ENCODE measurements at regions not wholly inside any gene's neighbourhood (a gene's known extent, or its start where the extent isn't known, plus 50 kb on each side); places are given as distances from the start of the nearest gene placed in this dataset.
A peak's percentile ranks its signal among the peaks of the same experiment; 100 is the strongest.
"Not testable (repeated sequence)": the region's sequence is repeated elsewhere in the genome, so short reads cannot be mapped to it uniquely, and the experiment has no call there.

DNA sequence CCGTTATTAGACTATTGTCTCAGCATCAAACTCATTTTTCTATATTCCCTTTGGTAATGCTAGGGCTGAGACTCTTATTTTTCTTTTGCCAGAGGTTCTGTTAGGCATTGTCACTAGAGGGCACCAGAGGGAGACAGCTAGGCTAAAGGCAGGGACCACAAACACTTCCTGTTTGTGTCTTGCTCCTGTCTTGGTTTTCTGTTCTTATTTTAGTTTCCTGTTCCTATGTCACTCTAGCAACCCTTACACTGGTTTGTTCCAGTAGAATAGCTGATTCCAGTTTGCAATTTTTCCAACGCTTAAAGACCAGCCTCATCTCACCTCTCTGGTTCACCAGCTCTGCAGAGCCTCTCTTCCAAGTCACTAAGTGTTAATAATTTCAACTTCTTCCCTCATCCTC lies 772.0 kb downstream of the DIAPH3 start:
- peak; percentile 91 for DNase-seq

DNA sequence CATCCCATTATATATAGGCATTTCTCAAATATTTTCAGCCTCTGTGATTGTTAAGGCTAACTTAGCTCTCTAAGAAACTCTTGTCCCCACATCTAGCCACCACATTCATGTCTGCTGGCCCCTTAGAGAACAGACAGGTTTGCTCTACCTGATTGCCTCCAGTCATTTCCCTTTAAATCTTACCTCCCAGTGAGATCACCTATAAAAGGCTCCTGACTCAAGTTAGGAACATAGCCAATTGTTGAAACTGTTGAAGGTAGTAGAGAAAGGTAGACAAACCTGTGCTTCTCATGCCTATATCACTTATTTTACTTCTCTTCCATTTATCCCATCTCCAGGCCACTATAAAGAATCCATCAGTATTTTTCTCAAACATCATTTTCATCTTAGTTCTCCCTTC lies 771.4 kb downstream of the DIAPH3 start:
- no peak for DNase-seq

DNA sequence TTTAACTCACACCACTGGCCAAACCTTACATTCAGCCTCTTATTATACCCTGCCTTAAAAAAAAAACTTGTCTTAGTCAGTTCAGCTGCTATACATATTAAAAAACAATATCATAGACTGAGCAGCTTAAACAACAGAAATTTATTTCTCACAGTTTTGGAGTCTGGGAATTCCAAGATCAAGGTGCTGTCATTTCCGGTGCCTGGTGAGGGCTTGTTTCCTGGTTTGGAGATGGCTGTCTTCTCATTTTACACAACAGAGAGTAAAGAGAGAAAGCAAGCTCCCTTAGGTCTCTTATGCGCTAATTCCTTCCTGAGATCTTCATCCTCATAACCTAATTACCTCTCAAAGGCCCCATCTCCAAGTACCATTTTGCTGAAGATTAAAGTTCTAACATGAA lies 769.2 kb downstream of the DIAPH3 start:
- no peak for DNase-seq

DNA sequence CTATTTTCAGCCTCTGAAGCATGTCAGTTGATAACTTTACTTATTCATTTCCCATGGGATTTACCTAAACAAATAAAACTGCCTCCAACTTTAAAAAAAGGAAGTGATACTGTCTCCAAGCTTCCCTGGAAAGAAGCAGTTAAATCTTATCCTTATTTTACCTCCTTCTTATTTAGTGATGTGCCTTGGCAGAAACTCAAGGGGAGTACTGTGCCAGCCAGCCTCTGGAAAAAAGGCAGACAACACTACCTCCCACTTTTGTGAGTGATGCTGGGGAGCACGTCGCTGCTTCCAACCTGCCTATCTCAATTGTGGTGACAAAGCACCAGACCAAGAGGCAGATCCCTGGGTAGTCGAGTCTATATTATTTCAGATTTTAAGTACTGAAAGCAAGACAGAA lies 765.6 kb downstream of the DIAPH3 start:
- DNase-seq: no peak

DNA sequence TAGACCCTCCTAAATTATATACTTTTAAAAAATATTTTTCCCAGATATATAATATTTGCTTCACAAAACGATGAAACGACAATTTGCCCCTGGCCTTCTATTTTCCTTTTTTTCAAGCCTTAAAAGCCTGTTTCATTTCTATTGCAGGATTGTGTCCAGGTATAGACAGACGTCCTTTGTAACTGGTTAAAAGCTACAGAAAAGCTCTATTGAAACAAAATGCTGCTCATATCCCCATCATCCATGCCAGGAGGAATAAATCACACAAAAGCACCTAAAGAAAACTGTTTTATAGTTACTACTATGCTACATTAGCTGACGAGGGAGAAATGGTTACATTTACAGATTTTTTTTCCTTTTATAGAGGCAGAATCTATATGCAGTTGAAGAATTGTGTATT lies 765.1 kb downstream of the DIAPH3 start:
- no peak for DNase-seq

DNA sequence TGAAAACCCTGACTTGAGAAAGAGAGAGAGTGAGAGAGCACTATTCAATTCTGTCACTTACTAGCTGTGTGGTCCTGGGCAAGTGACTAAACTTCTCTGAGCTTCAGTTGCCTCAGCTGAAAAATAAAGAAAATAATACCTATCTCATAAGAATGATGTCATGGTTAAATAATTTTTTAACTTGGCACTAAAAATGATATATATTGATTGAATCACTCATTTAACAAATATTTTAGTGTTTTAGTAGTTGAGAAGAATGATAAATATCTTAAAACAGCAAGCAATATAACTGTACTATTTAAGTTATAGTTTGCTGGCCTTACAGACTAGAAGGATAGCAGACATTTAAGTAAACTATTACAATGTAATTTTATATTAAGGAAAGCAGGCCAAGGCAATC lies 764.2 kb downstream of the DIAPH3 start:
- no peak for DNase-seq

DNA sequence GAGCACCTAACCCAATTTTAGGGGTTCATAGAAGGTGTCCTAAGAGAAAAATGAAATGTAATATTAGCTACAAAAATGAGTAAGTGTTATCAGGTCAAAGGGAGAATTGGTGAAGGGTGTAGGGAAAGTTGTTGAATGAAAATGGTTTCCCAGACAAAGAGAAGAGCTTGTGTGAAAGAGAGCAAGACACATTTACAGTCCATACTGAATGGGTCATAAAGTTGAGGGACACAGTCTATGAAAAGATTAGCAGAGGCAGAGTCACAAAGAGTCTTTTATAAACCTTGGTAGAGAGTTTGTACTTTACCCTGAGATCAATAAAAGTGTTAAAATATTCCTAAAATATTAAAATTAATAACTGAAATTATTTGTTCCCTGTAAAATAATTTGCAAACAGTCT lies 759.4 kb downstream of the DIAPH3 start:
- DNase-seq: no peak

DNA sequence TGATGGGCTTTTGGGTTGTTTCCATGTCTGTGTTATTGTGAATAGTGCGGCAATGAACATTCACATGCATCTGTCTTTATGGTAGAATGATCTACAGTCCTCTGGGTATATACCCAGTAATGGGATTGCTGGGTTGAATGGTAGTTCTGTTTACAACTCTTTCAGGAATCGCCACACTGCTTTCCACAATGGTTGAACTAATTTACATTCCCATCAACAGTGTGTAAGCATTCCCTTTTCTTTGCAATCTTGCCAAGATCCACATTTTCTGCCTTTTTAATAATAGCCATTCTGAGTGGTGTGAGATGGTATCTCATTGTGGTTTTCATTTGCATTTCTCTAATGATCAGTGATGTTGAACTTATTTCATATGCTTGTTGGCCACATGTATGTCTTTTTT lies 756.5 kb downstream of the DIAPH3 start:
- DNase-seq: not testable (repeated sequence)

DNA sequence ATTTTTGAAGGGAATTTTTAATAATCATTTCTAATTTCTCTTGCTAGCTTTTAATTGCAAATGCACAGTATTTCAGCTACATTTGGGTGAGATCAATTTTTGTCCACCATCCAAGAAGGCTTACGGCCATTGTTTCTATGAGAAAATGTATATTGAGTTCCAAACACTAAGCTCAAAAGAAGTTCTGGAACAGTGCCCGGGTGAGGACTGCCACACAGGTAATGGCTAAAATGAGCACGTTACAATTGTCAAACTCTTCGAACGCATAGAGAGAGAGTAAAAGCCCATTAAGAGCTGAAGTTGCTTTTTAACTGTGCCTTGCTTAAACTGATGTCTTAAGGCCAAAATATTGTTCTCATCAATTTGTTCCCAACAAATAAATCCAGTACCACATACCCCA lies 755.0 kb downstream of the DIAPH3 start:
- no peak for DNase-seq

DNA sequence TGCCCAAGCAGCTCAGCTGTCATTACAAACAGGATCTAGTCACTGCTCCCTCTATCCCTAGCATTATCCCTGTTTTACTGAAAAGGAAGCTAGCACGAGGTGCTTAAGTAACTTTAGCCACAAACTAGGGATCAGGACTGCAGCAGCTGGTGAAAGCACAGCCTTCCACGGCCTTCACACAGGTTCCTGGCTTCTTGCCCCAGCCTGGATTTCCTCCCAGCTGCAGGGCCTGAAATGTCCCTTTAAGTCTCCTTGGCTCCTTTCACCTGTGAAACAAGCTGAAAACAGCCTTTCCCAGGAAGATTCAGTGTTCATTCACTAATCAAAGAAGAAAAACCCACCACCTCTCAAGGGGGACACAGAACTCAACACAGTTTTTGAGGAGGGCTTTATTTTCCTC lies 754.5 kb downstream of the DIAPH3 start:
- no peak for DNase-seq

DNA sequence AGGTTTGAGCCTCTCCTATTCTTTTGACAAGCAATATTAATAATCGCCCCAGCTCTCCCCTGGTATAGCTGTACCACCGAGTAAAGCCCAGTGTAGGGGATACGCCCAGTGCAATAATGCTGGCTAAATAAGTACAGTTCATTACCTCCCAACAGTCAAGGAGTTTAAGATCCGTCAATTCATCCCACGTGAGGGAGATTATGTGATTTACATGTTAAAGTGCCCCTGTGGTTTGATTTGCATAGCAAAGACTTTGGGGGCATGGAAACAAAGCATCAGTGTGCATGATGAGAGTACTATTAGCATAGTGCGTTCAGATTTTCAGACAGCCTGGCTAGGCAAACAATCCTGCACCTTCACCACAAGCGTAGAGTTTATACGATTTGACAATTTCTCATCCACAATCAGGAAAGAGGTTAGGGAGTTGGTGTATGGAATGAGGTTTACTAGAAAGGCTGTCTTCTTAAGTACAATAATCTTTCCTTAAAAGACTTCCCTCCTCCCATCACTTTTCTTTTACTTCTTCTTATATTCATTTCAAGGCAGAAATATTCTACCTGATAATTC lies 754.0 kb downstream of the DIAPH3 start:
- DNase-seq: no peak

DNA sequence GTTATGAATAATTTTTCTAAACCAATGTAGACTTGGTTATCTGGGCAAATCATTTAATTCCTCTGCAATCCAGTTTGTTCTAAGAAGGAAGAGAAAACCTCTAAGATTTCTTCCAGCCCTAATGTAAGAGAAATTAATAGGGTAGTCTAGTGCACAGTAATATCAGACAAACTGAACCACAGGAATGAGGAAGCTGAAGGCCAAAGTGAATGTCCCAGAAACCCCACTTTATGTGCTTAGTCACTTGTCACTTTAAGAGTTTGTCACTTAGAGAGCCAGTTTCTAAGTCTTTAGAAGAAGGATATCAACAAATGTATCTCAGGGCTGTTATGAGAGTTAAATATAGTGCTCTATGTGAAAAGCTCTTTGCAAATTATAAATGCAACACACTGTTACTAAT lies 750.6 kb downstream of the DIAPH3 start:
- DNase-seq: peak; percentile 47

DNA sequence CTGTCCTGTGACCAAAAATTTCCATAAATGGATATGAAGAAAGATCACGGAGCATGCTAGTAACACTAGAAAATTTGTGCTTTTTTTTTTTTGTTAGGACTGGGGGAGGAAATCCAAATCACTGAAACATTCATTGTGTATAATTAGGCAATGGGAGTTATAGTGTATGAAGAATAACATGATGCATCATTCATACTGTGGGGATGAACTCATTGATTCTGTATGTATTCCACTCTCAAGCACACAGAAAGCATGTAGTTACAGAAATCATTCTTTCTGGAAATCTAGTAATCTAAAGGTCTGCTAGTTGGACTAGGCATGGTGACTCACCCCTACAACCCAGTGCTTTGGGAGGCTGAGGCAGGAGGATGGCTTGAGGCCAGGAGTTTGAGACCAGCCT lies 749.7 kb downstream of the DIAPH3 start:
- no peak for DNase-seq

DNA sequence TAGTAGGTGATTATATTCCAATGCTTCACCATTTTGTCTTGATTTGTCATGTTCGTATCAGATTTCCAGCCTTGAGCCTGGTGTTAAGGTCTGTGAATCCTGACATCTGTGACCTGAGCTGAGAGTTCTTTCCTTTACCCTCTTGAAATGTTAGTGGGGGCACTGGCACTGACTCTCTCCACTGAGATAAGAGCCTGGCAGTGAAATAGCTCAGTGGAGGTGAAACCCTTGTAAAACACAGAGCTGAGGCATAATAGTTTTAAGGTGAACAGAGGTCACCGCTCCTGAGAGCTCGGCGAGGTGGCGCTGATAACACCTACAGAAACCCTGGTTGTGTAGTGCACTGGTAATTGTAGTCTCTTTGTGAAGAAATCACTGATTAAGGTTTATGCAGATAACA lies 748.2 kb downstream of the DIAPH3 start:
- DNase-seq: no peak

DNA sequence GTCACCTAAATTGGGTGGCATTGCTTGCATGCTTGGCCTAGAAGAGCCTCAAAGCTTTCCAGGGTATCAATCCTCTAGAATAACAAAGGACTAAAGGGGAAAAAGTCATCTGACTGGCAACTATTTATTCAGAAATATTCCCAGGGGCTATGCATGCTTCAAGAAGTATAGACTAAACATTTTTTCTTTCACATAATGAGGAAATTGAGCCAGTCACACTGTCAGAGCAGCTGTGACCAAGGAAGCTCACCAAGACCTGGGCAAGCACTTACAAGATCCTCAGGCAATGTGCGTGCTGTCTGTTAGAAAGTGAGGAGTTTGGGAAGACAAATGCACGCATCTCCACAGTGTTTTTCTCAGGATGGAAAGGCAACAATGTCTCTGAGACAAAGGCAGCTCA lies 747.2 kb downstream of the DIAPH3 start:
- DNase-seq: no peak

DNA sequence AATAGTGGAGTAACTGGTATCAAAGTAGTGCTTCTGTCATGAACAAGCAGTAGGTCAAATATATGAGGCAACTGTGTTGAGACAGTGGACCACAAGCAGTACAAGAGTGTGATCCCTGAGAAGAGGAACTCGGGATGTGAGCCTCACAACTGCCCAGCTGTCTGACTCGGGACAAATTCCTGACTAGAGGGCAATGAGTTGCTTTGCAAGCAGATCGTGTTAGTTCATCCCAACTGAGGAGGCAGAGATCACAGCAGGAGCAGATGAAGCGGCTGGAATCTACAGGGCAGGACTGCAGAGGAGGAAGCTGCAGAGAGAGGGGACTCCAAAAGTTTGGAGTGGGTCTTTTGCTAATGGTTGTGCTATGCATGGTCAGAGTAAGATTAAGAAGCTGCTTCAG lies 741.1 kb downstream of the DIAPH3 start:
- no peak for DNase-seq

DNA sequence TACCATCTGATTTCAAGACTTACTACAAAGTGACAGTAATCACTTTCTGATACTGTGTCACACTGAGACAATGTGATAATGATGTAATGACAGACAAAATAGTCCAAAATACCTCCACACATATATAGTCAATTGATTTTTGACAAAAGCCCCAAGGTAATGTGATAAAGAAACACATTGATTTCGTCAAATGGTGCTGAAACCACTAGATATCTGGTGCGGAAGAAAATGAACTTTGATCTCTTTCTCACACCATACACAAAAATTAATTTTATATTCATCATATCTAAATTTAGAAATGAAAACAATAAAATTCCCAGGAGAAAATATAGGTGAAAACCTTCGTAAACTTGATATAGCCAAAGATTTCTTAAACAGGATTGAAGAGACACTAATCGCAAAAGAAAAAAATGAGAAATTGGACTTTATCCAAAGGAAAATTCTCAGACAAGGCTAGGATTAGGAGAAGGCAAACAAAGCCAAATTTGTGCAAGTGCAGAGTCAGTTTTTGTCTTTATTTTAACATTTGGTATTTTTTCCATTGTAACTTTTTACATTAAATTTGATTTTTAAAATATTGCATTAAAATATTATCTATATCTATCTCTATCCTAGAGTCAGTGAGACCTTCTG lies 739.9 kb downstream of the DIAPH3 start:
- DNase-seq: no peak

DNA sequence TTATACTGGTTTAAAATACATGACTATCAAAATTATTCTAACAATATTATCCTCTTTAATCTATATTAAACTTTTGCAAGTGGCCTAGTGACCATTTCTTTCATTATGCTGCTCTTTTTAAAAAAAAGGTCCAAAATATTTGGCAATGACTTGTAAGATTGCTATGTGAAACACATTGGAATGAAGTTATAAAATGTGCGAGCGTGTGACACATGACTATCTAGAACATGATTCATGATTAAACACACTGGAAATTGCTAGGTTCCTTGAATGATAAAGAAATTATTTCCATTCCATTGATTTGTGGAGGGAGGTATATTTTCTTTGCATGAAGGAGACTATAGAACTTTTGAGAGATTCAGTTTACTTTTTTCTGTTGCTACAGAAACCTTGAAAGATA lies 739.1 kb downstream of the DIAPH3 start:
- DNase-seq: no peak

DNA sequence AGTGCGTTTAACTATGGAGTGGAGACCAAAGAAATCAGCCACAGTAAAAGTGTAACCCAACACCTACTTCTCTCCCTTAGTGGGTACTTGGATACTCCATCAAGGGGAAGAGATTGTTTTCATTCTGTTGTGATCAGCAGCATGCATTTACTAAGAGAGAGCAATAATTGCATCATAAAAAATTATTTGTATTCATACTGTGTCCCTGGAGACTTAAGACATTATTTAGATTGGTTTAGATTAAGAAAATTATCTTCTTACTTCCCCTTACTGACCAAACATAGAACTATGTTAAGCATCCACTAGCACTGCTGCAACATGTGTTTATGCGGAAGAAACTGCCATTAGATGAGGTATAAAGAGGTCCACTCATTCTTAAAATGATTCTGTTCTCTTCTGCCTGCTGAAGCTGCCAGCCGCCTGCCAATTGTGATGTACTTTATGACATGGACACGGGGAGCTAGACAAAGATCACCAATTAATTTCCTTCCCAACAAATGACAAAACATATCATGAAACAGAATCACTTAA lies 738.5 kb downstream of the DIAPH3 start:
- no peak for DNase-seq

DNA sequence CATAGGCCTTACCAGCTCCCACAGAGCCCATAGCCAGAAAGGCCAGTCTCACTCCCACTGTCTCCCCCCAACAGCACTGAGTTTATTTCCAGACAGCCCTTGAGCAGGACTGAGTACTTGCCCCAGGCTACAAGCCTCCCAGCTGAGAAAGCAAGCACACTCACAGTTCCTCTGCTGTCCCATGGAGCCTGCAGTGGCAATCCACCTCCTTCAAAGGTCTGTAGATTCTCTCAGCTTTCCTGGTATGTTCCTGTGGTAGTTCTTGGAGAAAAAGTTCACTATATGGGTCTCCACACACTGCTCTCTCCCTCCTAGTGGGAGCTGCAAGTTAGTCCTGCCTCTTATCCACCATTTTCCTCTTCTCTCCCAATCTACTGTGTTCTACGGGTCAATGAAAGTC lies 728.7 kb downstream of the DIAPH3 start:
- no peak for DNase-seq

DNA sequence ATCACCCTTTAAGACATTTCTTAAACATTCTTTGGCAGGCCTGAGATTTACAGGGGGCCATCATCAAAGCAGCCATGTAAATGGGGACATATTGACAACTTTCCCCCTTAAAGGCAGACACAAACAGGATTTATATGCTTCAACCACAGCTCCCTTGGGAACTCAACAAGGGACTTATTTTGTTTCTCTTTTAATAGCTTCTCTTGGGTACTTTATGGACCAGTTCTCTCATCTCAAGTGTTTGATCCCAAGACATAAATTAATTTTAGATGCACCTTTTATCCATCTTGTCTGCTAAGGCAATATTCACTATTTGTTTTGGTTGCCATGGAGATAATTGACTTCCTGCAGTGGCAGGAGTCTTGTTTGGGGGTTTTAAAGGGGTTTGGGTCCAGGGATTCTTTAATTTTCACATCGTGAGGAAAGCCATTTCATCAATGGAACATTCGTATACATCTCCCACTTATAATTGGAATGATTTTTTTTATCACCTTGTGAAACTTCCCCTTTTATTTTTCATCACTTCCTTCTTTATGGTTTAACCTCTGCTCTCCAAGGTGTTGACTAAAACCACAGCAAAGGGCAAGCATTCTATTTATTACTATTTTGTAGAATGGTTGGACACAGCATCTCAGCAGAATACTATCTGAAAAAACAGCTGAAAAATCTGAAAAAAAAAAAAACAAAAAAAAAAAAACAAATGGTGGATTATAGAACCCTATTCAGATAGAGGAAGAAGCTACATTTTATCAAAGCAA lies 726.0 kb downstream of the DIAPH3 start:
- no peak for DNase-seq

DNA sequence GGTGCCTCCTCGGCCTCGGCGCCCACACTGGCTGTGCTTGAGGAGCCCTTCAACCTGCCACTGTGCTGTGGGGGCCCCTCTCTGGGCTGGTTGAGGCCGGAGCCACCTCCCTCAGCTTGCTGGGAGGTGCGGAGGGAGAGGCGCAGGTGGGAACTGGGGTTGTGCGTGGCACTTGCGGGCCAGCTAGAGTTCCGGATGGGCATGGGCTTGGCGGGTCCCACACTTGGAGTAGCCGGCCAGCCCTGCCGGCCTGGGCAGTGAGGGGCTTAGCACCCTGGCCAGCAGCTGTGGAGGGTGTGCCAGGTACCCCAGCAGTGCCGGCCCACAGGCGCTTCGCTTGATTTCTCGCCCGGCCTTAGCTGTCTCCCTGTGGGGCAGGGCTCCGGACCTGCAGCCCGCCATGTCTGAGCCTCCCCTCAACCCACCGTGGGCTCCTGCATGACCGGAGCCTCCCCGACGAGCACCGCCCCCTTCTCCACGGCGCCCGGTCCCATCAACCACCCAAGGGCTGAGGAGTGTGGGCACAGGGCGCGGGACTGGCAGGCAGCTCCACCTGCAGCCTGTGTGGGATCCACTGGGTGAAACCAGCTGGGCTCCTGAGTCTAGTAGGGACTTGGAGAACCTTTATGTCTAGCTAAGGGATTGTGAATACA lies 723.8 kb downstream of the DIAPH3 start:
- no peak for DNase-seq

DNA sequence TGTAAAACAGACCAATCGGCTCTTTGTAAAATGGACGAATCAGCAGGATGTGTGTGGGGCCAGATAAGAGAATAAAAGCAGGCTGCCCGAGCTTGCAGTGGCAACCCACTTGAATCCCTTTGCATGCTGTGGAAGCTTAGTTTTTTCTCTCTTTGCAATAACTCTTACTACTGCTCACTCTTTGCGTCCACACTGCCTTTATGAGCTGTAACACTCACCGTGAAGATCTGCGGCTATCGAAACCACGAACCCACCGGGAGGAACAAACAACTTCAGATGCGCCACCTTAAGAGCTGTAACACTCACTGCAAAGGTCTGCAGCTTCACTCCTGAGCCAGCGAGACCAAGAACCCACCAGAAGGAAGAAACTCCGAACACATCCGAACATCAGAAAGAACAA lies 722.7 kb downstream of the DIAPH3 start:
- peak; percentile 16 for DNase-seq

All from hematopoietic multipotent progenitor cell treated with erythropoietin and hydrocortisone succinate and interleukin-3 and kit ligand, for 6 days (in vitro differentiated cells).